GM18909 (cell line): ENCODE measurements at regions not wholly inside any gene's neighbourhood (a gene's known extent, or its start where the extent isn't known, plus 50 kb on each side); places are given as distances from the start of the nearest gene placed in this dataset.
"Not testable (repeated sequence)": the region's sequence is repeated elsewhere in the genome, so short reads cannot be mapped to it uniquely, and the experiment has no call there.

ENCODE experiments used
- ATAC-seq: cut with Tn5 transposase; IDR thresholded peaks from one replicate; pipeline ENCODE4 v1.9.1; 2021; ENCODE audit warnings: mild to moderate bottlenecking; ENCODE audit not compliant: unreplicated experiment, poor library complexity

DNA sequence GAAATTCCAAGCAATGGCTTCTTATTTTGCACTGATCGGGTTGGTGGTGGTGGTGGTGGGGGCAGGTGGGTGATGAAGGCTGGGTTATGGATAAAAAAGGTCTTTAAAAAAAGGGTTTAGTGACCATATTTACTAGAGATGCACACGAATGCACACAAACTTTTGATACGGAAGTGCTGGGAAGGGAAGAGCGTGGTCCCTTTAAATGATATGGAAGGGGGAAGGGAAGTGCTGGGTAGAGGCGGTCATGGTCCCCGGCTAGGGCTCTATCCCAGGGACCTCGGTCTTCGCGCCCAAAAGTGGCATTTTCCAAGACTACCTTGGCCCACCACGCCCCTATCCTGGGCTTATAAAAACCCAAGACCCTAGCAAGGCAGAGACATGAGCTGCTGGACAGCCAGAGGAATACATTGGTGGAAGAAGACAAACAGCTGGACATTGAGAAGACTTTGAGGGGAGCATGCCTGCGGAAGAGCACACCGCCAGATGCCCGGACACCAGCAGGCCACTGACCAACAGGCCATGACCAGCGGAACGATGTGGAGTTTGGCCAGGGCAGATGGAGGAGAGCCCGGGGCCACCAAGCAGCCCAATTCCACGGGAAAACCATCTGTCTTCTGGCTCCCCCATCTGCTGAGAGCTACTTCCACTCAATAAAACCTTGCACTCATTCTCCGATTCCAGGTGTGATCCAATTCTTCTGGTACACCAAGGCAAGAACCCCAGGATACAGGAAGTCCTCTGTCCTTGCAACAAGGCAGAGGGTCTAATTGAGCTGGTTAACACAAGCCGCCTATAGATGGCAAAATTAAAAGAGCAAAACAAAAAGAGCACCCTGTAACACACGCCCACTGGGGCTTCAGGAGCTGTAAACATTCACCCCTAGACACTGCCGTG lies 1720.2 kb downstream of the MRPL39 start:
- no peak for ATAC-seq

DNA sequence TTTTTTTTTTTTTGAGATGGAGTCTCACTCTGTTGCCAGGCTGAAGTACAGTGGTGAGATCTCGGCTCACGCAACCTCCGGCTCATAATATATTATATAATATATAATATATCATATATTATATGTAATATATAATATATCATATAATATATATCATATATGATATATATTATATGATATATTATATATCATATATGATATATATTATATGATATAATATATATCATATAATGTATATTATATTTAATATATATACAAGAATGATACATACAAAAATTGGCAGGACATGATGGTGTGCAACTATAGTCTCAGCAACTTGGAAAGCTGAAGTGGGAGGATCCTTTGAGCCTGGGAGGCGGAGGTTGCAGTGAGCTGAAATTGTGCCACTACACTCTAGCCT lies 1725.5 kb downstream of the MRPL39 start:
- ATAC-seq: no peak

DNA sequence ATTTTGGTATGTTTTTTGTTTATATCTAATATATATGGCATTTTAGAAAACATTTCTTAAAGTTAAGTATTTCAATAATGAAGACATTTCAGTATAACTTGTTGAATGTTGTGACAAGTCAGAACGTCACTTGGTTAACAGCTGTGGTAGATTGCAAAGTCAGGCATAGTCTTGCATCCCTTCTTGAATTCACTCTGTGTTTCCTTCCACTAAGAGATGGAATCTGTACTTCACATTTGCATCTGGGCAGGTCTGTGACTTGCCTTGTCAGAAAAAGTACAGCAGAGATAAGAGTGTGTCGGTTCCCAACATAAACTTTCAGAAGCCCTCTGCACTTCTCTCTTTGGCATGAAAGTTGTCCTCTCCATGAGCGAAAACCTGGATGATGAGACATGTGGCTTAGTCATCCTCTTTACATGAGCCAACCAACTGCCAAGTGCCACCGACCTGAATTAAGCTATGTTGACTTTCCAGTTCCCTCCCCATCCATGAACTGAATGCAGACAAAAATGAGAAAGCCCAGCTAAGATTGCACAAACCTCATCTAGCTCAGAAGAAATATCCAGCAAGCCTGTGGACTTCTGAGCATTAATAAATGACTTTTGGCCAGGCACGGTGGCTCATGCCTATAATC lies 1730.2 kb downstream of the MRPL39 start:
- no peak for ATAC-seq

DNA sequence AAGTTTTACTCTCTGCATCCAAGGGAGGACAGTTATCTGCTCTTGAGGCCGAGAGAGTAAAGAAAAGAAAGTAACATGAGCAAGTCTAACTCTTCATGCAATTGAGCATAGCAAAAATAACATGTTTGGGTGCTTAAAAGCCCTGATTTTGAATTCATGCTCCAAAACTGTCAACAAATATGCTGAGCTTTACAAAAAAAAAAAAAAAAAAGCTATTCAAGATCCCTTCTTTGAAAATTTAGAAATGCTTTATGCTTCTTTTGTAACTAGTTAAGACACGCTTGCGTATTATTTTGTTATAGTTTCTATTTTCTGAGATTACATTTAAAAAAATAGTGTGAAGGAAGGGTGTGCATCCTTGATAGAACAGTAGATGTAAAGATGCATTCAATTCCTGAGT lies 1733.0 kb downstream of the MRPL39 start:
- ATAC-seq: no peak

DNA sequence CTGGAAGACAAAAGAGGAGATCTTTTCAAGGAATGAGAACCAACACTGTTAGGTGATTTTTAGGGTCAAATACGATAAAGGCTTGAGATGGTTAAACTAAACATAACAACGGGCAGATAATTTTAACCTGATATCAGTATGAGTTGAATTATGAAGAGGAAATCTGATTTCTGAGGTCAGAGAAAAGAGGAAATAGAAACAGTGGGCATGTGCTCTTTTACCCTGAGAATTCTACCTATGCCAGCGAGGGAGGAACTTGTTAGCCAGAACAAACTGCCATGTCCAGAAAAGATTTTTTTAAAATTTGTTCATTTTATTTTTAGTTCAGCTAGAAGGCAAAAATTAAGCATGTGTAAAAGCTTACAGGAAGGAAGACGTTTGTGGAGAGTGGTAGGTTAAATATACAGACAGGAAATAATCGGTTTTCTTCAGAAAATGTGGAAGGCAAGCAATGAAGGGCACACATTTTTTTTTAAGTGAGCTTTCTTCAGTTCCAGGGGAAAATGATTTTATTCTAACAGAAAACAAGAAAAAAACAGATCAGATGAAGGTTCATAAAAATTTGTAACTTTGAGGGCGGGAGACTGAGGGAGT lies 1745.3 kb downstream of the MRPL39 start:
- no peak for ATAC-seq

DNA sequence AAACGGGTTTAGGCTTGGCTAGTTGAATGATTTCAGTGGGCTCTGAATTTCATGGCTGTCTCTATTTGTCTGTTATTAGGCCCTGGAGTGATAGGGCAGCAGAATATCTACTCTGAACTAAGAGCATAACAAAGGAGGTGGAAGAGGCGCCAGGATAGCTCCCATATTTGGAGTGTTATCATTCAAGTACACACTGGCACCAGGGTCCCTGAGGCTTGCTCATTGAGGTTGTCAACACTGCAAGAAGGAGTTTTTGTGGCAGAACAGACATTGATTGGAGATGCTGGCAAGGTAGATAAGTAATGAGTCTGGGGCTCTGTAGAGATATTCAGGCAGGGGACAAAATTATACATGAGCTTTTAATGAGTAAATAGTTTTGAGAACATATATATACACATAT lies 1748.4 kb downstream of the MRPL39 start:
- no peak for ATAC-seq

DNA sequence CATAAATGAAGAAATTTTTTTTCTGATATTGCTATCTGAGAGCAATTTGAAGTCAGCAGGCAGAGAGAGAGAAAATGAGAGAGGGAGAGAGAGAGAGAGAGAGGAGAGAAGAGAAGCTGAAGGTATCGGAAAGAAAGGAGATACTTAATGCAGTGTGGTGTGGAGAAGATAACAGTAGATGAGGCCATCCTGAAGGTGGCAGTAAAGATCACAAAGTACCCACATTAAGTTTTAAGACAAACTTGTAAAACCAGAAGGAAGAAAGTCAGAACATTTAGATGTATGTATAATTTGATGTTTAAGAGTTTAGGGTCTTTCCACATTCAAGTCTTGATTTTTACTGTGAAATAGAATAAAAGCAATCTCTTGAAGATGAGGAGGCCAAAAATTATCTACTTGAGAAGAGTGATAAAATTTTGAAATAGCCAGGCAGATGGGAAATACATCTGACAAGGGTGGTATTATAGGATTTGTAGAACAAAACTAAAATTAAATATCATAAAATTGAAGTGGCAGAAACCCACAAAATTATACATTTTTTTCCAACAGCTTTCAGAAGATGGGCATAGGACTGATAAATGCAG lies 1753.4 kb downstream of the MRPL39 start:
- peak; percentile 65 for ATAC-seq

DNA sequence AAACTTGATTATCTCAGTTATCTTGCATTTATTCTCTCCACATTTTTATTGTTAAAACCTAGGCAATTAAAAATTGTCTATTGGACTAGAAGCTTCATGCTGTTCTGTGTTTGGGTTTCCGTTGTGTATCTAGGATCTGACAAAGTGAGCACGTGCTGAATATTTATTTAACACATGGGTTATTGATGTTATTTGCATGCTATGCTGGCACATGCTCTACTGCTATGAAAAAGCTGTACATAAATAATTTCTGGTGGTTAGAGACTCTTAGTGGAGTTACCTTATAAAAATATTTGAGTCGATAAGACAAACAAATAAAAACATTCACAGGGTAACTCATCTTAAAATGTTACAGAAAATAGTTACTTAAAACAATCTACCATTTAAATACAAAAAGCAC lies 1769.7 kb downstream of the MRPL39 start:
- no peak for ATAC-seq

DNA sequence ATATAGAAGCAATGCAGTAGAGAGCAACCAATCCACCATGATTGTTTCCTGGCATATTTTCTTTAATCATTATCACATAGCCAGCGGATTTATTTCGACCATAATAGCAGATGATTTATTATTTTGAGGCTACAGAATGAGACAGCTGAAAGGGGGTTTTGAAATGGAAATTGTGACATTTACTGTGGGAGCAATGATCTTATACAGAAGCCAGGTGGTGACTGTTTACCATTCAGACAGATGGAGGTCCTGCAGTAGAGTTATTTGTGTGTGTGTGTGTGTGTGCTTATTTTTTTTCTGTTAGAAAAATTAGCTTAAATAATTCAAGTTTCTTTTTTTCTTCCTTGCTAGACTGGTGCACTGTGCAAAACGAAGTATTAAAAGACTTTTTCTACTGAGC lies 1784.5 kb downstream of the MRPL39 start:
- ATAC-seq: no peak

DNA sequence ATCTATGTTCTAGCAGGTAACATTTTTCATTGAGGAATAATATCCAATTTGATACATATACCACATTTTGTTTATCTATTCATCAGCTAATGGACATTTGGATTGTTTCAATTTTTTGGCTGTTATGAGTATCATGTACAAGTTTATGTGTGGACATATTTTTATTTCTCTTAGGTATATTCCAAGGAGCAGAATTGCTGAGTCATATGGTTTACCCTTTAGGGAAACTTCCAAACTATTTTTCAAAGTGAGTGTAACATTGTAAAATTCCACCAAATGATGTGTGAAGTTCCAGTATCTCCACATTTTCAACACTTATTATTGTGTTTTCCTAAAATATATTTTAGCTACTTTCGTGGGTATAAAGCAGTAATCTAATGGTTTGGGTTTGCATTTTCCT lies 1789.9 kb downstream of the MRPL39 start:
- no peak for ATAC-seq

DNA sequence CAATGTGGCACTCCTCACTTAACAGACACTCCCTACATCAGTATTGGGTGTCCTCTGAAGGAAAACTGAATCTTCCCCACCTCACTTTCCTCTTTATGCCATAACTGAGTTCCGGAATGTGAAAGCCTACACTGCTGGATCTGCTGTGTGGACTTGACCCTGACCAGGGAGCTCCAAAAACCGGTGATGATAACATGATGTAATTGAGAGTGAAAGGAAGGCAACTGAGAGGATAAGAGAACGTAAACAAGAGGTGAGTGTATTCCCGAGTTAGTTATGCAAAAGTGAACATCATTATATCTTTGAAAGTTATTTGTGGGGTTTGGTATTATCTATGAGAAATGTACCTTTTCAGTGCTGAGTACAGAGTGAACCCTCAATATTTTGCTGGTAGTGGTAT lies 1794.8 kb downstream of the MRPL39 start:
- ATAC-seq: no peak

DNA sequence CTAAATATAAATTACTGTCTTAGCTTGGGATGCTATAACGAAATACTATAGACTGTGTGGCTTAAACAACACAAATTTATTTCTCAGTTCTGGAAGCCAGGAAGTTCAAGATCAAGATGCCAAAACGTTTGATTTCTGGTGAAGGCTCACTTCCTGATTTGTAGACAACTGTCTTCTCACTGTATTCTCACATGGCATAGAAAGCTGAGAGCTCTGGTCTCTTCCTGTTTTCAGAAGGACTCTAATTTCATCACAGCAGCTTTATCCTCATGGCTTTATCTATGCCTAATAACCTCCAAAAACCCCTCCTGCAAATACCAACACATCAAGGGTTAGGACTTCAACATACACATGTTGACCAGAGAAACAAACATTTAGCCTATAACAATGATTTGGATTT lies 1795.5 kb downstream of the MRPL39 start:
- ATAC-seq: no peak

DNA sequence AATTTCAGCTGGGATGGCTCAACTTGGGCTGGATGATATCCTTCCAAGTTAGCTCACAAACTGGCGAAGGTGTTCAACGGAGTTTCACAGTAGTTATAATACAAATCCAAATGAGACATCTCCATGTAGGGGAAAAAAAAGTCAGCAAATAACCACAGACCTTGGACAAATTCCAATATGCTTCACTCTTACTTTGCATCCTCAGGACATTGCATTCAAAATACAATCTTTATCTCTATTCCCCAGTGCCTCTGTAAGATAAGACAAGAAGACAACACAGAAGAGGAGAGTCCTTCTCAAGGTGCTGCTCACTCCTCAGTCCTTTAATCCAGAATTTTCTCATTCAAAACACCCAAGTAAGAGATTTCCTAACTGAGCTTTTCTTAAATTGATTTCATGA lies 1797.7 kb downstream of the MRPL39 start:
- ATAC-seq: no peak

DNA sequence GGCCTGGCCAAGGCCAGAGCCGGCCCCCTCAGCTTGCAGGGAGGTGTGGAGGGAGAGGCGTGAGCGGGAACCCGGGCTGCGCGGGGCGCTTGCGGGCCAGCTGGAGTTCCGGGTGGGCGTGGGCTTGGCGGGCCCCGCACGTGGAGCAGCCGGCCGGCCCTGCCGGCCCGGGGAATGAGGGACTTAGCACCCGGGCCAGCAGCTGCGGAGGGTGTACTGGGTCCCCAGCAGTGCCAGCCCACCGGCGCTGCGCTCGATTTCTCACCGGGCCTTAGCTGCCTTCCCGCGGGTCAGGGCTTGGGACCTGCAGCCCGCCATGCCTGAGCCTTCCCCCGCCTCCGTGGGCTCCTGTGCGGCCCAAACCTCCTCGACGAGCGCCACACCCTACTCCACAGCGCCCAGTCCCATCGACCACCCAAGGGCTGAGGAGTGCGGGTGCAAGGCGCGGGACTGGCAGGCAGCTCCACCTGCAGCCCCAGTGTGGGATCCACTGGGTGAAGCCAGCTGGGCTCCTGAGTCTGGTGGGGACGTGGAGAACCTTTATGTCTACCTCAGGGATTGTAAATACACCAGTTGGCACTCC lies 1800.2 kb downstream of the MRPL39 start:
- ATAC-seq: not testable (repeated sequence)

DNA sequence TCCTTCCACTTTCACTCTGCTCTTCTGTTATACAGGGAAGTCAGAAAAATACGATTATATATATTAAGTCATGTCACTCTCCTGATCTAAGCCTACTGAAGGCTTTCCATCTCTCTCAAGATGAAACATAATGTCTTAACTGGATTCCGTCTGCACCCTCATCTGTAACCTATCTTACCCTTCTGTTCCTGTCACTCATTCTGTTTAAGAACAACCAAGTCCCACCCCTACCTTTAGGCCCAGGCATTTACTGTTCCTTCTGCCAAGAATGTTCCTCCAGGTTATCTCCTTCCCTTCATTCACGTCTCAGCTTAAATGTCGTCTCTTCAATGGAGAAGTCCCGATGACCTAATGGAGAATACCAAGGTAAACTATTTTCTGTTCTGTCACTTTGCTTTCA lies 1802.4 kb downstream of the MRPL39 start:
- ATAC-seq: no peak

DNA sequence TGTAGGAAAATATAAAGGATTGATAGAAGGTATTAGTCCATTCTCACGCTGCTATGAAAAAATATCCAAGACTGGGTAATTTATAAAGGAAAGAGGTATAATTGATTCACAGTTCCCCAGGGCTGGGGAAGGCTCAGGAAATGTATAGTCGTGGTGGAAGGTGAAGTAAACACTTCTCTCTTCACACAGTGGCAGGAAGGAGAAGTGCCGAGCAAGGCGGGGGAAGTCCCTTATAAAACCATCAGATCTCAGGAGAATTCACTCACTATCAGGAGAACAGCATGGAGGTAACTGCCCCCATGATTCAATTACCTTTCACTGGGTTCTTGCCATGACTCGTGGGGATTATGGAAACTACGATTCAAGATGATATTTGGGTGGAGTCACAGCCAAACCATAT lies 1806.0 kb downstream of the MRPL39 start:
- ATAC-seq: no peak

DNA sequence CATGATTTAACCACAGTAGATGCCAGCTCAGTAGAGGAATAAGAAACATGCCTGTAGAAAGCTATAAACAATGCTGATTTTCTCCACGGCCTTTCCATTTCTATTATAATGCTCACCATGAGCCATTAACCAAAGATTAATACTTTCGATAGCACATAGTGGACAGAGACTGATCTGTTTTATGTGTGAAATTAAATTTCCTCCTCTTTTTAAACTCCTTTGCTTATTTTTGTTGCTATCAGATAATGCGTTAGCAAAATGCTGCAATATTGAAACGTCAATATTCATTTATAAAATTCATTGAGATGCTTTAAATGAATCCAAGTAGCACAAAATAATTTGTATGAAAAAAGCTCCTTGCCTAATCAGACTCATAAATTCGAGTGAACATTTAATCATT lies 1807.9 kb downstream of the MRPL39 start:
- ATAC-seq: no peak

DNA sequence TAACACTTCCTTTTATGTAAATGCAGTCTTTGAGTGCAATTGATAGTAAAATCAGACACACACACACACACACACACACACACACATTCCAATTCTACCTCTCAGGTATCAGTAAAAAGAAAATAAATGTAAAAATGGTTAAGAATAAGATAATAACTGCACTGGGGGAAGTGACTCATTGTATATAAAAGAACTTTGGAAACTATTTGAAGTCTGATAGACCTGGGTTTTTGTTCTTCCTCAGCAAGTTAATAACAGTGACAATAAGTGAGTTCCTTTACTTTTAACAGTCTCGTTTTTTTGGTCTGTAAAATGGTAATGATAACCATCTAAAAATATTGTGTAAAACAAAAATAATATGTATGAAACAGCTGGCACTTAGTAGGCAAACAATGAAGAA lies 1815.0 kb downstream of the MRPL39 start:
- ATAC-seq: no peak

DNA sequence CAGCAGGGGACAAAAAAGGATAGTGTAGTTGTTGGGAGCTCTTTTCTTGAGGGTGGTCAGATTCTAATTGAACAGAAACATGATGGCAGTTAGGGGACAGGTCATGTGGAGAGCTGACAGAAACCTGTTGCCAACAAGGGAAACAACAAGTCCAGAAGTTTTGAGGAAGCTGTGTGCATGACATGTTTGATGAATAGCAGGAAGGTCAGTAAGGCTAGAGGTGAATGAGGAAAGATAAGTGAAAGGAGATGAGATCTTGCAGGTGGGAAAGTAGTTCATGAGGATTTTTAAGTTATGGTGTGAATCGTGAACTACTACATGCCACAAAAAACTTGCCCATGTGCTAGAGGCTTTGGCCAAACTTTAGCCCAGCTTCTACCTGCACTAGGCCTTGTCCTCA lies 1817.4 kb downstream of the MRPL39 start:
- ATAC-seq: no peak

DNA sequence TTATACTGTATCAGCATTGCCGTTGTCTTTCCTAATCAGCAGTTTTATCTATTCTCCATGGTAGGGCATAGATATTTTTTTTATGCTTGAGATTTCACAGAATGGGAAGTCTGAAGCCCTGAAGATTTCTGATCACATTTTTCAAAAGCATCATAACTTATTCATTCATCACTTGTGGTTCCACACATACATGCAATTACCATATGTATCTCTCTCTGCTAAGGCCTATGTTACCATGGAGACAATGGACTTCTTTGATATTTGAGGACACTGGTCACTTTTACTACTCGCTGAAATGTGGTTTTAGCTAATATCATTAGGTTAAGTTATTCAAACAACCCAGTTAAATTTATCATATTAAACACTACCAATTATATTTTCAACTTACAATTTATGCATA lies 1827.0 kb downstream of the MRPL39 start:
- no peak for ATAC-seq

DNA sequence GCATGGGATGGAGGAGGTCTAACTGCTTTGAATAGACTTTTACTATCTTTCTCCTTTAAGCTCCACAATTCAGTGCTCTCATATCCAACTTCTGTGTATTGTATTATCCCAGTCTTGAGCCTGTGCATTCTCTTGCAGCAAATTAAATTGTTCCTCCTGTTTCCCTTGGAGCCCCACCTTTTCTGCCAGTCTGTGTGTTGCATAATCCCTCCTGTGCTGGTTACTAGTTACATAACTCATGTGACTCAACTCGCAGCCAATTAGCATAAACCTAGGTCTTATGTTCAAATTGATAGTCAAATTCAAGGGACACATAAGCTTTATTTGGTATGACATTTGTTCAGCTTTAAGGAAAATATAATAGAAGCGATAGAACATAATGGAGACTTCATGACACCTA lies 1863.5 kb downstream of the MRPL39 start:
- no peak for ATAC-seq
